CD14-positive monocyte (primary cell): ENCODE measurements at regions not wholly inside any gene's neighbourhood (a gene's known extent, or its start where the extent isn't known, plus 50 kb on each side); places are given as distances from the start of the nearest gene placed in this dataset.
"Not testable (repeated sequence)": the region's sequence is repeated elsewhere in the genome, so short reads cannot be mapped to it uniquely, and the experiment has no call there.

Experiments used
- DNase-seq, 3 donors: peaks; one replicate each; pipeline ENCODE4 v3.0.0-alpha.2; 2011 to 2022
- H2AFZ ChIP-seq: 2 replicates; pipeline ENCODE4 v1.6.0; 2012; ENCODE audit warnings: mild to moderate bottlenecking, low read depth, low read length, inconsistent platforms; ENCODE audit not compliant: insufficient read depth, poor library complexity, severe bottlenecking
- H3K27ac ChIP-seq, 2 donors: 1 replicate in 1 of 2; 2 replicates in 1 of 2; pipeline ENCODE4 v1.5.1; 2012 to 2013; ENCODE audit warnings: low read length in 2 of 2, control low read depth in 1 of 2, inconsistent platforms in 1 of 2, low read depth in 1 of 2, mild to moderate bottlenecking in 1 of 2
- H3K27me3 ChIP-seq, 2 donors: one replicate each; pipeline versions ENCODE4 v1.6.0 to v1.6.1; 2011 to 2013; ENCODE audit warnings: low read length in 2 of 2; ENCODE audit not compliant: control insufficient read depth in 2 of 2, insufficient read depth in 2 of 2
- H3K36me3 ChIP-seq, 2 donors: replicated peaks in 1 of 2; 1 replicate in 1 of 2; 2 replicates in 1 of 2; pipeline versions ENCODE4 v1.5.1 to v1.6.1; 2012 to 2013; ENCODE audit warnings: low read length in 2 of 2, control low read depth in 1 of 2, inconsistent platforms in 1 of 2, mild to moderate bottlenecking in 1 of 2; ENCODE audit not compliant: insufficient read depth in 2 of 2, control insufficient read depth in 1 of 2
- H3K4me1 ChIP-seq, 2 donors: 1 replicate in 1 of 2; 2 replicates in 1 of 2; pipeline versions ENCODE4 v1.5.1 to v1.6.1; 2012 to 2013; ENCODE audit warnings: low read length in 2 of 2, control low read depth in 1 of 2, inconsistent platforms in 1 of 2, mild to moderate bottlenecking in 1 of 2, moderate library complexity in 1 of 2; ENCODE audit not compliant: insufficient read depth in 2 of 2, control insufficient read depth in 1 of 2
- H3K4me2 ChIP-seq: replicated peaks from 2 replicates; pipeline ENCODE3; 2012; ENCODE audit warnings: low read length, moderate library complexity, mild to moderate bottlenecking; ENCODE audit not compliant: poor library complexity, severe bottlenecking; ENCODE audit errors: extremely low read depth
- H3K4me3 ChIP-seq, 3 experiments: fragments of 200-600 bp in 1 of 3; sonication (generic) in 1 of 3; replicated peaks in 1 of 3; 1 replicate in 2 of 3; 2 replicates in 1 of 3; pipeline ENCODE4 v1.5.1; 2011 to 2013; ENCODE audit warnings: low read length in 3 of 3, mild to moderate bottlenecking in 3 of 3, control low read depth in 2 of 3, low read depth in 2 of 3, inconsistent platforms in 1 of 3, moderate library complexity in 1 of 3
- H3K79me2 ChIP-seq: 2 replicates; pipeline ENCODE4 v1.6.0; 2012; ENCODE audit warnings: mild to moderate bottlenecking, control low read depth, inconsistent platforms, low read length, moderate library complexity; ENCODE audit not compliant: insufficient read depth
- H3K9ac ChIP-seq: 2 replicates; pipeline ENCODE4 v1.6.0; 2017; ENCODE audit warnings: low read length, mild to moderate bottlenecking; ENCODE audit not compliant: insufficient read depth, poor library complexity, severe bottlenecking
- H3K9me3 ChIP-seq, 2 donors: replicated peaks in 1 of 2; 1 replicate in 1 of 2; 2 replicates in 1 of 2; pipeline versions ENCODE4 v1.5.1 to v1.6.1; 2012 to 2013; ENCODE audit warnings: low read length in 2 of 2, control low read depth in 1 of 2; ENCODE audit not compliant: control insufficient read depth in 1 of 2, insufficient read depth in 1 of 2
- H4K20me1 ChIP-seq: 2 replicates; pipeline ENCODE4 v1.6.0; 2012; ENCODE audit warnings: mild to moderate bottlenecking, low read length, control low read depth, moderate library complexity; ENCODE audit not compliant: insufficient read depth
- H3K27ac Mint-ChIP-seq, 7 donors: one replicate each; pipeline ENCODE4 v1.8.0; 2020; ENCODE audit warnings: mild to moderate bottlenecking in 7 of 7, mixed read lengths in 7 of 7, moderate library complexity in 6 of 7, inconsistent platforms in 2 of 7
- H3K27me3 Mint-ChIP-seq, 3 donors: one replicate each; pipeline ENCODE4 v1.8.0; 2021 to 2022; ENCODE audit warnings: low read depth in 3 of 3, mild to moderate bottlenecking in 3 of 3, mixed read lengths in 3 of 3, moderate library complexity in 3 of 3, inconsistent platforms in 1 of 3
- H3K36me3 Mint-ChIP-seq, 2 donors: one replicate each; pipeline ENCODE4 v1.8.0; 2020; ENCODE audit warnings: mixed read lengths in 2 of 2, inconsistent platforms in 1 of 2, mild to moderate bottlenecking in 1 of 2
- H3K4me1 Mint-ChIP-seq: one replicate; pipeline ENCODE4 v1.8.0; 2020; ENCODE audit warnings: mild to moderate bottlenecking, mixed read lengths
- H3K4me3 Mint-ChIP-seq, 2 donors: one replicate each; pipeline ENCODE4 v1.8.0; 2020; ENCODE audit warnings: mild to moderate bottlenecking in 2 of 2, mixed read lengths in 2 of 2, moderate library complexity in 1 of 2
- H3K9me3 Mint-ChIP-seq, 7 donors: one replicate each; pipeline ENCODE4 v1.8.0; 2020 to 2022; ENCODE audit warnings: mixed read lengths in 7 of 7, mild to moderate bottlenecking in 6 of 7, moderate library complexity in 6 of 7, inconsistent platforms in 2 of 7
- CTCF ChIP-seq: fragments of 200-600 bp; IDR thresholded peaks from one replicate; pipeline ENCODE4 v1.8.0; 2022; ENCODE audit warnings: antibody characterized with exemption, mild to moderate bottlenecking
- WGBS: methylation state at CpG from one replicate; pipeline ENCODE4 v1.1.5; 2013; ENCODE audit warnings: missing lambda C conversion rate; ENCODE audit not compliant: insufficient coverage; 5-methylcytosine and 5-hydroxymethylcytosine counted together
- intact Hi-C, 2 donors: fragments of 100-400 bp; cut with micrococcal nuclease; formaldehyde crosslinking; loops; one replicate each; pipeline versions ENCODE4 v1.15.0 to v1.15.1; 2023

- Histone ChIP-seq H3K4me1 (no peaks in the 10 kb centered on the region), H3K9ac (no peak overlapping the region), H3K9me3 (peaks cover 0 to 18% of the 10 kb centered on the region in 2 donors), H3K4me3 (no peak overlapping the region), H3K79me2 (no peaks in the 10 kb centered on the region), H3K36me3 (no peaks in the 10 kb centered on the region), H3K4me2 (no peak overlapping the region), H3K27me3 (no peaks in the 10 kb centered on the region), H2AFZ (no peak overlapping the region), H4K20me1 (no peaks in the 10 kb centered on the region), H3K27ac (no peak overlapping the region)
- Mint-ChIP-seq H3K4me1 (no peaks in the 10 kb centered on the region), H3K27me3 (peaks cover 0 to 6% (median 3%) of the 10 kb centered on the region in 3 donors), H3K36me3 (no peaks in the 10 kb centered on the region), H3K4me3 (no peak overlapping the region), H3K27ac (no peak overlapping the region), H3K9me3 (peaks cover 13 to 29% (median 22%) of the 10 kb centered on the region in 7 donors)
- DNase-seq: no peak
- TF ChIP-seq CTCF: no peak
- WGBS: 71% methylated on average over 1 of the region's 1 CpG
- intact Hi-C loops: no loop called here
These were observed 91.6 kb downstream of the CHCHD4 start for GRCh38 chr3:14033023-14033422.

GRCh38 chr3:14031271-14031670, 93.4 kb downstream of the CHCHD4 start:
- no peak overlapping the region for H3K9ac ChIP-seq
- no peak overlapping the region for H2AFZ ChIP-seq
- H3K9me3 ChIP-seq: peaks cover 0 to 8% of the 10 kb centered on the region in 2 donors
- H3K4me1 ChIP-seq: no peaks in the 10 kb centered on the region
- H3K36me3 ChIP-seq: no peaks in the 10 kb centered on the region
- no peaks in the 10 kb centered on the region for H3K36me3 Mint-ChIP-seq
- H3K9me3 Mint-ChIP-seq: peaks cover 5 to 25% (median 11%) of the 10 kb centered on the region in 7 donors
- WGBS: no CpG with 5 or more reads among the region's 3 CpGs
- intact Hi-C loops: no loop called here
- no peaks in the 10 kb centered on the region for H4K20me1 ChIP-seq
- H3K4me1 Mint-ChIP-seq: no peaks in the 10 kb centered on the region
- no peak overlapping the region for H3K27ac ChIP-seq
- no peaks in the 10 kb centered on the region for H3K79me2 ChIP-seq
- H3K4me2 ChIP-seq: no peak overlapping the region
- no peak overlapping the region for H3K27ac Mint-ChIP-seq
- TF ChIP-seq CTCF: no peak
- no peak overlapping the region for H3K4me3 ChIP-seq
- H3K4me3 Mint-ChIP-seq: no peak overlapping the region
- peaks cover 0 to 6% (median 3%) of the 10 kb centered on the region in 3 donors for H3K27me3 Mint-ChIP-seq
- no peaks in the 10 kb centered on the region for H3K27me3 ChIP-seq
- DNase-seq: no peak

- H3K4me3 Mint-ChIP-seq, H3K9me3 ChIP-seq, H3K36me3 ChIP-seq, H3K27me3 Mint-ChIP-seq, H2AFZ ChIP-seq, DNase-seq, H3K4me3 ChIP-seq, intact Hi-C loops, H4K20me1 ChIP-seq, H3K4me1 Mint-ChIP-seq, H3K9ac ChIP-seq, H3K4me2 ChIP-seq, H3K4me1 ChIP-seq, H3K36me3 Mint-ChIP-seq, H3K27ac Mint-ChIP-seq, H3K79me2 ChIP-seq, H3K27ac ChIP-seq, H3K27me3 ChIP-seq: not testable (repeated sequence)
- WGBS: 91% methylated on average over 19 of the region's 20 CpGs
- H3K9me3 Mint-ChIP-seq: peaks cover 3 to 21% (median 9%) of the 10 kb centered on the region in 7 donors
These were observed 95.2 kb downstream of the CHCHD4 start for GRCh38 chr3:14029390-14029995.
